ENCODE measurements at regions not wholly inside any gene's neighbourhood (a gene's known extent, or its start where the extent isn't known, plus 50 kb on each side); places are given as distances from the start of the nearest gene placed in this dataset.
"Not testable (repeated sequence)": the region's sequence is repeated elsewhere in the genome, so short reads cannot be mapped to it uniquely, and the experiment has no call there.

GRCh38 chr2:9708683-9709538 lies 78.1 kb upstream of the YWHAQ start:
- no peak for DNase-seq

GRCh38 chr2:9709539-9710285 lies 78.9 kb upstream of the YWHAQ start:
- no peak for DNase-seq

GRCh38 chr2:9710311-9710710 lies 79.5 kb upstream of the YWHAQ start:
- DNase-seq = no peak

GRCh38 chr2:9712263-9712662 lies 81.5 kb upstream of the YWHAQ start:
- DNase-seq = no peak

GRCh38 chr2:9714630-9715214 lies 83.9 kb upstream of the YWHAQ start:
- no peak for DNase-seq

GRCh38 chr2:9715238-9715637 lies 84.4 kb upstream of the YWHAQ start:
- DNase-seq = no peak

- no peak for DNase-seq
Observed at GRCh38 chr2:9717886-9718451, 87.2 kb upstream of the YWHAQ start.

GRCh38 chr2:9720352-9721093 lies 89.7 kb upstream of the YWHAQ start:
- no peak for DNase-seq

- DNase-seq = no peak
Observed at GRCh38 chr2:9721344-9721743, 90.5 kb upstream of the YWHAQ start.

- DNase-seq = no peak
Observed at GRCh38 chr2:9722451-9722850, 91.7 kb upstream of the YWHAQ start.

GRCh38 chr2:9724565-9724964 lies 93.8 kb upstream of the YWHAQ start:
- DNase-seq = no peak

GRCh38 chr2:9725106-9725505 lies 94.3 kb upstream of the YWHAQ start:
- DNase-seq = no peak

- DNase-seq = not testable (repeated sequence)
Observed at GRCh38 chr2:9726016-9726415, 95.2 kb upstream of the YWHAQ start.

GRCh38 chr2:9730523-9730922 lies 99.7 kb upstream of the YWHAQ start:
- not testable (repeated sequence) for DNase-seq

GRCh38 chr2:9732824-9733223 lies 102.0 kb upstream of the YWHAQ start:
- no peak for DNase-seq

GRCh38 chr2:9734308-9734707 lies 103.5 kb upstream of the YWHAQ start:
- no peak for DNase-seq

- DNase-seq = no peak
Observed at GRCh38 chr2:9735335-9735734, 104.5 kb upstream of the YWHAQ start.

GRCh38 chr2:9736021-9736420 lies 105.2 kb upstream of the YWHAQ start:
- DNase-seq = no peak

- DNase-seq = peak; percentile 52
Observed at GRCh38 chr2:9737053-9737875, 106.0 kb upstream of the TAF1B start.

- DNase-seq = no peak
Observed at GRCh38 chr2:9738062-9738461, 105.2 kb upstream of the TAF1B start.

All from fibroblast of skin of scalp (primary cell).